Bronchial epithelial cell (primary cell): ENCODE measurements at regions not wholly inside any gene's neighbourhood (a gene's known extent, or its start where the extent isn't known, plus 50 kb on each side); places are given as distances from the start of the nearest gene placed in this dataset.
"Not testable (repeated sequence)": the region's sequence is repeated elsewhere in the genome, so short reads cannot be mapped to it uniquely, and the experiment has no call there.

ENCODE experiments used
- DNase-seq: peaks from one replicate; pipeline ENCODE4 v3.0.0-alpha.2; 2010; ENCODE audit warnings: low read depth
- FAIRE-seq: peaks from 2 replicates; lab custom pipeline; 2011; peaks lifted over from hg19 to GRCh38; lab: Jason Lieb, UNC
- H3K27me3 ChIP-seq: 2 replicates; pipeline ENCODE4 v1.5.1; 2011; ENCODE audit warnings: low read length; ENCODE audit not compliant: control insufficient read depth, insufficient read depth
- H3K36me3 ChIP-seq: 2 replicates; pipeline ENCODE4 v1.5.1; 2011; ENCODE audit warnings: low read length; ENCODE audit not compliant: control insufficient read depth, insufficient read depth
- H3K4me3 ChIP-seq: 2 replicates; pipeline ENCODE4 v1.5.1; 2011; ENCODE audit warnings: mild to moderate bottlenecking, low read depth, low read length, control low read depth
- CTCF ChIP-seq: IDR thresholded peaks from 2 replicates; pipeline ENCODE4 v1.5.1; 2011; ENCODE audit warnings: mild to moderate bottlenecking, moderate library complexity, low read length, control low read depth, inconsistent platforms; ENCODE audit not compliant: insufficient read depth, severe bottlenecking

GRCh38 chr6:163748886-163749285 is 334.4 kb downstream of the QKI start:
- no peak for TF ChIP-seq CTCF
- Histone ChIP-seq H3K27me3 (no peaks in the 10 kb centered on the region), H3K36me3 (no peaks in the 10 kb centered on the region), H3K4me3 (no peak overlapping the region)
- no peak for FAIRE-seq
- no peak for DNase-seq

- Histone ChIP-seq H3K4me3 (no peak overlapping the region), H3K27me3 (no peaks in the 10 kb centered on the region), H3K36me3 (no peaks in the 10 kb centered on the region)
- DNase-seq = no peak
- FAIRE-seq = peak; percentile 47
- TF ChIP-seq CTCF = no peak
These were observed 333.5 kb downstream of the QKI start for GRCh38 chr6:163748036-163748435.

- not testable (repeated sequence) for DNase-seq, H3K36me3 ChIP-seq, FAIRE-seq, H3K27me3 ChIP-seq, H3K4me3 ChIP-seq
These were observed 332.5 kb downstream of the QKI start for GRCh38 chr6:163747058-163747457.

GRCh38 chr6:163745536-163746400 is 331.2 kb downstream of the QKI start:
- Histone ChIP-seq H3K36me3 (no peaks in the 10 kb centered on the region), H3K4me3 (no peak overlapping the region), H3K27me3 (no peaks in the 10 kb centered on the region)
- FAIRE-seq (peak; percentile 73), DNase-seq (peak; percentile 95)
- no peak for TF ChIP-seq CTCF

- no peak for FAIRE-seq
These were observed 329.9 kb downstream of the QKI start for GRCh38 chr6:163744256-163744925.

More at GRCh38 chr6:163744256-163744925, 329.9 kb downstream of the QKI start:
- no peak overlapping the region for H3K4me3 ChIP-seq
- H3K27me3 ChIP-seq = no peaks in the 10 kb centered on the region
- no peak for TF ChIP-seq CTCF
- no peak for DNase-seq
- no peaks in the 10 kb centered on the region for H3K36me3 ChIP-seq
